Urinary bladder (tissue), 3 donors: ENCODE measurements at regions not wholly inside any gene's neighbourhood (a gene's known extent, or its start where the extent isn't known, plus 50 kb on each side); places are given as distances from the start of the nearest gene placed in this dataset.

Experiments
- DNase-seq: peaks from one replicate; pipeline ENCODE4 v3.0.0-alpha.2; 2015; ENCODE audit errors: extremely low spot score
- H3K27ac ChIP-seq: one replicate; pipeline ENCODE4 v1.5.1; 2013; ENCODE audit warnings: low read depth, mild to moderate bottlenecking, moderate library complexity
- H3K36me3 ChIP-seq: one replicate; pipeline ENCODE4 v1.6.1; 2013; ENCODE audit warnings: mild to moderate bottlenecking, moderate library complexity; ENCODE audit not compliant: insufficient read depth
- H3K4me1 ChIP-seq: one replicate; pipeline ENCODE4 v1.6.1; 2013; ENCODE audit warnings: mild to moderate bottlenecking, moderate library complexity; ENCODE audit not compliant: insufficient read depth
- H3K4me3 ChIP-seq: one replicate; pipeline ENCODE4 v1.5.1; 2013; ENCODE audit warnings: low read depth, low read length
- WGBS: extraction: QIAGEN DNeasy Blood & Tissue Kit; methylation state at CpG from one replicate; pipeline ENCODE4 v1.1.7; 2013; 5-methylcytosine and 5-hydroxymethylcytosine counted together
- donor health status: healthy with polysubstance abuse.
- donor health status: healthy.

DNA sequence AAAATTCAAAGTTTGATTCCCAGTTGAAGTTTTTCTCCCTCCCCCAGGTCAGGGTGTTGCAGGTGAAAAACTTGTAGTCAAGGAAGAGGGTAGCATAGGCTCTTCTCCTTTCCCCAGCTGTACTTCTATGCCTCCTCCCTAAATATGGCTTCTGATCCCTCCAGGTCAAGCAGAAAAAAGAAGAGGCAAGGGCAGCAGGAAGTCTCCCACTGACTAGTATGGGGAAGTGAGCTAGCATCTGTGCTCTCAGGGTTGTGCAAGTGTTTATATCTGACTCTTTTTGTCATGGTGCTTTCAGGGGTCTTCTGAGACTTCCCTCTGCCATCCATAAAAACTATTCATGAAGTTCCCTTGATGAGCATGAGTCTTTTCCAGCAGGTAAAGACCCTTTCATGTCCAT is 76.0 kb downstream of the ATPSCKMT start:
- H3K4me1 ChIP-seq = no peaks in the 10 kb centered on the region
- no peak overlapping the region for H3K27ac ChIP-seq
- no peak for DNase-seq
- H3K36me3 ChIP-seq = no peaks in the 10 kb centered on the region
- H3K4me3 ChIP-seq = no peak overlapping the region

DNA sequence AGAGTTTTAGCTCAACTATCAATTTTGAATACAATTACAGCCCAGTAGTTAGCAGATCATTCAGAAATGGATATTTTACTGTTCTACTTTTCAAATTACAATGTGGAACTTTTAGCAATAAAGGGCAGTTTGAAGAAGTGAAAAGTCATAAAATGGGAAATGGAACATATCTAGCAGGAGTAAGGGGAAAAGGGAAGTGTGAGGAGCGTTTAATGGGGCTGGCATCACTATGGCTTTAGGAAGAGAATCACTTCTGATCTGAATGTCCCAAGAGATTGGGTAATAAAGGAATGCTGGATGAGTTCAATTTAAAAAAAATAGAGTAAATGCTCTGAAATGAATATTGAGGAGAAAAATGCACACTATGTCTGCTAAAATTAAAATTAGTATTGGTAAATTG is 77.4 kb downstream of the ATPSCKMT start:
- no peaks in the 10 kb centered on the region for H3K4me1 ChIP-seq
- no peaks in the 10 kb centered on the region for H3K36me3 ChIP-seq
- DNase-seq = no peak
- no peak overlapping the region for H3K27ac ChIP-seq
- WGBS = 69% methylated on average over 1 of the region's 1 CpG
- no peak overlapping the region for H3K4me3 ChIP-seq

DNA sequence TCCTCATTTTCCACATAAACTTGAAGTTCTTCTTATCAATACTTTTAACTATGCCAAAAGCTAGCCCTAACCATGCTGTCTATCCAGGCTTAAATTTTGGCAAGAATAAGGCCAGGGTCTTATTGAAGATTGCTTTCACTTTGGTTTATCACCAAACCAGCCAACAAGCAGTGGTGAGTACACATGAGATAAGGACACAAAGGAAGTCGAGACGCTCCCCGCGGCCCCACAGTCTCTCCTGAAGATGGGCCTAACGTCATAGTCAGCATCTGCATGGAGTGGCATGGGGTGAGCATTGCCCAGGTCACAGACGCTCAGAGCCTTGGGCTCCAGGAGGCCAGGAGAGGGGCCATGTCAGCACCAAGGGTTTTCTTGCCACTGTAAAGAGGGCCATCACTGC is 80.3 kb downstream of the ATPSCKMT start:
- Histone ChIP-seq H3K4me3 (no peak overlapping the region), H3K36me3 (no peaks in the 10 kb centered on the region), H3K4me1 (no peaks in the 10 kb centered on the region), H3K27ac (no peak overlapping the region)
- DNase-seq = no peak
- 83% methylated on average over 6 of the region's 6 CpGs for WGBS

DNA sequence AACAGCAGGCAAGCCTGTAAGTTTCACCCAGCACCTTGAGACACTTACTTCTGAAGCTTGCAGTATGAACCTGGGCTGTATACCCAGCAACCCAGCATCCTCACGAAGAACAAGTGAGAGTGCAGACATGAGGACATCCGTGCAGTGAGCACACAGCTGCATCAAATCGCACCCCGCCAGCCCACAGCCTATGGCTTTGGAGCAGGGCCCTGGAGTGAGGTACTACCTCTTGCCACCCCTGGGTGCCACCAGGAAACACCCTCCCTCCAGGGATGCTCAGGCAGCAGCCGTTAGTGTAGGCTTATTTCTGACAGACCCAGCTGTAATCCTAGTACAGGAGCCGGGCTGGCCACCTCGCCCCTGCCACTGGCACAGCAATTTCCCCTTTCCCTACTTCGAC is 81.4 kb downstream of the ATPSCKMT start:
- no peak overlapping the region for H3K27ac ChIP-seq
- H3K4me1 ChIP-seq = no peaks in the 10 kb centered on the region
- H3K4me3 ChIP-seq = no peak overlapping the region
- H3K36me3 ChIP-seq = no peaks in the 10 kb centered on the region
- no peak for DNase-seq
- WGBS = 80% methylated on average over 8 of the region's 8 CpGs

DNA sequence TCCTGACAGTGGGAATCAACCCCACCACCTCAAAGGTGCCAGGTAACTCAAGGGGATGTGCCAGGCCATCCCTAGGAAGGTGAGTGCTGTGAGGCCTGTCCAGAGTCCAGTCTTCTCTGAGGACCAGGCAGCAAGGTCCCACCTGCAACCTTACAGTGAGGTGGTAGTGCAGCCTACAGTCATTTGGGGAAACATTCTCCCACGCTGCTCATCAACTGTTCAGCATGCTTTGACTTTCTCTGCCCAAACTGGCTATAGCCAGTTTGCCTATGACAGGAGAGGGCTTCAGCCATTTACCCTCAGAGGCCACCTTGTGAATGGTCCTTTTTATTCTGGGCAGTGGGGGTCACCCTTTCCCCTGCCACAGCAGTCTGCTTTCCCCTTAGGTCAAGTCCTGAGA is 81.9 kb downstream of the ATPSCKMT start:
- H3K36me3 ChIP-seq = no peaks in the 10 kb centered on the region
- H3K4me3 ChIP-seq = no peak overlapping the region
- DNase-seq = no peak
- WGBS = 91% methylated on average over 1 of the region's 1 CpG
- H3K27ac ChIP-seq = no peak overlapping the region
- no peaks in the 10 kb centered on the region for H3K4me1 ChIP-seq

DNA sequence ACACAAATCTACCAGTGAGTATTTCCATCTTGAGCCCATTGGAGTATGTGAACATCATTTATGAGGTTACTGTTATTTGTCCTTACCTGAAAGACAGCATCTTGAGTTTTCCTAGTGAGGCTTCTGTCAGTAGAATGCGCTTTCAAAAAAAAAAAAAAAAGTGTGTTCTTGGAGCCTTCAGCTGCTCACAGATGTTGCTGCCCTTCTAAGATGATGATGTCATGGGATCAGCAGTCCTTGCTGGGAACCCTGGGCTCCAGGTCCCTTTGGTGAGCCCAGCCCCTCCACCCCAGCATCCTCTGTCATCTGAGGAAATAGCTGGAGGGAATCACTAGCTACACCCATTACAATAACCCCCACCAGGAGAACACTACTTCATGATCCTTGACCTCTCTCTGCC is 83.3 kb downstream of the ATPSCKMT start:
- H3K36me3 ChIP-seq = no peaks in the 10 kb centered on the region

DNA sequence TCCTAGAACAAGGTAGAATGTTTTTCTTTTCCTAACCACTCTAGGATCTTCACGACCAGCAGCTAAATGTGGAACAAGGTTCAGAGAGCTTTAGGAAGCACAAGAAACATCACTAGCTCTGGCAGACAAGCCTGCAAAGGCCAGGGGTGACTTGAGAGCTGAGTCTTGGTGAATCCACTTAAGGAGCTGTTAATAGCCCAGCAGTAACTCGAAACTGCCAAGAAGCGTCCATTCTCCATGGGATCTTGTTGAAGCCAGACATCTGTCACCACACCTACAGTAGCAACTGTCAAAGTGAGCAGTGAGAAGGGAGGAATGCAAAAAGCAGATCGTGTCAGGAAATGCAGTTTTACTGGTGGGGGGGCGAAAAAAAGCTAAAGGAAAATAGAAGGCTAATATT is 87.2 kb downstream of the ATPSCKMT start:
- no peak for DNase-seq
- 40% methylated on average over 5 of the region's 5 CpGs for WGBS

More for the DNA sequence above, 83.3 kb downstream of the ATPSCKMT start:
- no peak overlapping the region for H3K4me3 ChIP-seq
- 100% methylated on average over 1 of the region's 1 CpG for WGBS
- no peak overlapping the region for H3K27ac ChIP-seq
- no peak for DNase-seq
- H3K4me1 ChIP-seq = no peaks in the 10 kb centered on the region

DNA sequence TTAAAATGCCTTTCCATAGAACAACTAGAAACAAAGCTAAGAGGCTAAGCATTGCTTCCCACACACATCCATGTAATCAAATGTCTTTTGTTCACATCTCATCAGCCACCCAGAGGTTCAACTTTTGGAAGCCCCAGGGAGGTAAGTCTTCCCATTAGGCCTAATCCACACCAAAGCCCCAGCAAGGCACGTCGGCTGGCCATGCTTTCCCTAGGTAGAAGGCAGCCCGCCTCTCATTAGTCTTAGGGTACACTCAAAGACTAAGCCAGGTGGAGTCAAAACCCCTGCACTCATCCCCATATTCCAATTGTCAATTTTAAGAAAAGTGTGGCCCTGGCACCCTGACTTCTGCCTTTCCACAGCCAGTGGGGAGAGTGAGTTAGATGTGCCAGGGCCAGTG is 87.9 kb downstream of the ATPSCKMT start:
- Histone ChIP-seq H3K36me3 (no peaks in the 10 kb centered on the region), H3K4me3 (no peak overlapping the region), H3K27ac (no peak overlapping the region), H3K4me1 (no peaks in the 10 kb centered on the region)
- DNase-seq = no peak
- 68% methylated on average over 3 of the region's 3 CpGs for WGBS

More for the DNA sequence above, 87.2 kb downstream of the ATPSCKMT start:
- no peaks in the 10 kb centered on the region for H3K36me3 ChIP-seq
- H3K4me1 ChIP-seq = no peaks in the 10 kb centered on the region
- no peak overlapping the region for H3K4me3 ChIP-seq
- H3K27ac ChIP-seq = no peak overlapping the region

DNA sequence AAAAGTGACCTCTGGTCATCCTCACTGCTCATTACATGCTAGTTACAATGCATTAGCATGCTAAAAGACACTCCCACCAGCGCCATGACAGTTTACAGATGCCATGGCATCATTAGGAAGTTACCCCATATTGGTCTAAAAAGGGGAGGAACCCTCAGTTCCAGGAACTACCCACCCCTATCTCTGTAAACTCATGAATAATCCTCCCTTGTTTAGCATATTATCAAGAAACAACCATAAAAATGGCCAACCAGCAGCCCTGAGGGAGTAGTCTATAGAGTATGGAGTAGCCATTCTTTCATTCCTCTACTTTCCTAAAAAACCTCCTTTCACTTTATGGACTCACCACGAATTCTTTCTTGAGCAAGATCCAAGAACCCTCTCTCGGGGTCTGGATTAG is 89.4 kb downstream of the ATPSCKMT start:
- Histone ChIP-seq H3K36me3 (no peaks in the 10 kb centered on the region), H3K4me3 (no peak overlapping the region), H3K4me1 (no peaks in the 10 kb centered on the region), H3K27ac (no peak overlapping the region)
- WGBS = 87% methylated on average over 3 of the region's 3 CpGs
- DNase-seq = no peak

DNA sequence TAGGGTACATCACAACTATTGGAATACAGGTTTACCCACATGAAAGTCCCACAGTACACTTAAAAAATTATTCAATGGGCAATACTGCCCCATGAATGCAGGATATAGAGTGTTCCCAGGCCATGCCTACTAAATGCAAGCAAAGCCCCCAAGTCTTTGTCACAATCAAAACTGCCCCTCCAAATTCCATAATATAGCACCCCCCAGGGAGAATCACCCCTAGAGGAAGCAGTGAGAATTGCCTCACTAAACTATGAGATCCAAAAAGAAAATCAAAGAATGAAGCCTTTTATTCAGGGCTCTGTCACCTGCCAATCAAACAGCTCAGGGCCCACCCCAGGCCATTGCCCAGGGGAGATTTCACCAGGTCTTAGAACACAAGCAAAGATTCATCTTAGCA is 90.8 kb downstream of the ATPSCKMT start:
- no peak overlapping the region for H3K4me3 ChIP-seq
- H3K4me1 ChIP-seq = no peaks in the 10 kb centered on the region
- H3K27ac ChIP-seq = no peak overlapping the region

DNA sequence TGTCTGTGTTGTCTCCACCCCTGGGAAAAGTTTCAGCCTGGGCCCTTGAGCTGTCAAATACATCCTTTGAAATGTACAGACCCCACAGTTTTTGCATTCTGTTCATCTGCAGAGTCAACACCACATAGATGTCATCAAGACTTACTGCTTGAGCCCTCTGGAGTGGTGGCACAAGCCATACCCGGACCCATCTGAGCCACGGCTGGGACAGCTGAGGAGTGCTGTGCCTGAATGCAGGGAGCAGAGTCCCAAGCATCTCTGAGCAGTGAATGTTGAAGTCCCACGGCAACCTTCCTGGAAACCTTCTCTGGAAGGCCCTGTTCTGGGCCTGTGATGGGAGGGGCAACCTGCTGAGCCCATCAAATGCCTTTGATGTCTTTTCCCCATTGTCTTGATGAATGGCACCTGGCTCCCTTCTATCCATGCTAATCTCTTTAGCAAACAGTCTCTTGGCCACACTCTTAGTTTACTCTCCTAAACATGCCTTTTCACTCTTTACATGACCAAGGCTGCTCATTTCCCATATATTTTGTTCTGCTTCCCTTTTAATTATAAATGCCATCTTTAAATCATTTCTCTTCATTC is 92.5 kb downstream of the ATPSCKMT start:
- H3K4me3 ChIP-seq = no peak overlapping the region
- no peaks in the 10 kb centered on the region for H3K36me3 ChIP-seq
- no peaks in the 10 kb centered on the region for H3K4me1 ChIP-seq
- WGBS = 59% methylated on average over 3 of the region's 3 CpGs
- no peak for DNase-seq
- H3K27ac ChIP-seq = no peak overlapping the region

More for the DNA sequence above, 90.8 kb downstream of the ATPSCKMT start:
- no peak for DNase-seq
- H3K36me3 ChIP-seq = no peaks in the 10 kb centered on the region

DNA sequence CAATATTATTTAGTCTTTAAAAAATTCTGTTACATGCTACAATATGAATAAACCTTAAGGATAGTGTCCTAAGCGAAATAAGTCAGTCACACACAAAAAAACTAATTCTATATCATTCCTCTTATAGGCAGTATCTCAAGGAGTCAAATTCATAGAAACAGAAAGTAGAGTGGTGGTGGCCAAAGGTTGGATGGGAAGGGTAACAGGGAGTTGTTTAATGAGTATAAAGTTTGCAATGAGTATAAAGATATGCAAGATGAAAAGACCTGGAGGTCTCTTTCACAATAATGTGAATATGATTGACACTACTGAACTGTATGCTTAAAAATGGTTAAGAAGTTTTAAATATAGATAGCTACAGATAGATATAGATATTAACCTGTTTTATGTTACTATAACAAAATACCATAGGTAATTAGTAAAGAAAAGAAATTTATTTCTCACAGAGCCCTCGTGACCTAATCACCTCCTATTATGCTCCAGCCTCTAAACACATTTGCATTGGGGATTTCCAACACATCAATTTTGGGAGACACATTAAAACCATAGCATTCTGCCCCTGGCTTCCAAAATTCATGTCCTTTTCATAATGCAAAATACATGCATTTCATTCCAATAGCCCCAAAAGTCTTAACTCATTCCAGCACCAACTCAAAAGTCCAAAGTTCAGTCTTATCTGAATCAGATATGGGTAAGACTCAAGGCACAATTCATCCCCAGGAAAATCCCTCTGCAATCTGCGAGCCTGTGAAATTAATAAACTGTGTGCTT is 93.6 kb downstream of the ATPSCKMT start:
- no peak overlapping the region for H3K4me3 ChIP-seq
- DNase-seq = no peak
- no peaks in the 10 kb centered on the region for H3K4me1 ChIP-seq
- no peaks in the 10 kb centered on the region for H3K36me3 ChIP-seq
- H3K27ac ChIP-seq = no peak overlapping the region
- WGBS = 83% methylated on average over 3 of the region's 3 CpGs

DNA sequence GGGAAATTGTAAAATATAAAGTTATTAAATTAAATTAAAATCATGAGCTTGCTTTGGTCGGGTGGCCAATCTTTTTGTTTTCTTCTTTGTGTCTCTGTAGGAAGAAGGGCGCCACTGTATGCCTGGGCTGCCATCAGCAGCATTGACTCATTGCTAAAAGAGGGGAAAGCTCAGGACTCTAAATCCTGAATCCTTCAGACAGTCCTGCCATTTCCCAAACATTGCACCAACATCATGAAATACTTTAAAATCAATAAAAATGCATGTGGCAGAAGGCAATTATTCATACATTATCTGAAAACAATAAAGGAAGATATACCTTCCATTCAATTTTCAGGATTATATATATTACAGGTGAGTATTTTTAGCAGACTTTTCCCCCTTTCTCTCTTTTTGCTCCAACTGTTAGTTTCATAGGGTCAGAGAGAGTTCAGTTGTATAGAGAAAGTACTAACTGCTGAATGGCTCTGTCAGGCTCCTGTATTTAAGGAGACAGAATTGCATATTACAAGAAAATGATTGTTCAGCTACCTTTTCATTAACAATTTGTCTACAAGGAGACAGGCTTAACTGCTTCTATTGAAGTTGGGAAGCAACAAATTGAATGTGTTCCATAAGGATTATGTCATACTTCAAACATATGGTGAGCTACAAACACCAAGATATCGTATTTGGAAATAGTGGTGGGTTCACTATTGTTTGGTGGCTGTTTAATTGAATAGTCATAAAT is 95.7 kb downstream of the ATPSCKMT start:
- no peak for DNase-seq
- Histone ChIP-seq H3K4me1 (no peaks in the 10 kb centered on the region), H3K36me3 (no peaks in the 10 kb centered on the region), H3K4me3 (no peak overlapping the region), H3K27ac (no peak overlapping the region)
- WGBS = 71% methylated on average over 3 of the region's 3 CpGs

DNA sequence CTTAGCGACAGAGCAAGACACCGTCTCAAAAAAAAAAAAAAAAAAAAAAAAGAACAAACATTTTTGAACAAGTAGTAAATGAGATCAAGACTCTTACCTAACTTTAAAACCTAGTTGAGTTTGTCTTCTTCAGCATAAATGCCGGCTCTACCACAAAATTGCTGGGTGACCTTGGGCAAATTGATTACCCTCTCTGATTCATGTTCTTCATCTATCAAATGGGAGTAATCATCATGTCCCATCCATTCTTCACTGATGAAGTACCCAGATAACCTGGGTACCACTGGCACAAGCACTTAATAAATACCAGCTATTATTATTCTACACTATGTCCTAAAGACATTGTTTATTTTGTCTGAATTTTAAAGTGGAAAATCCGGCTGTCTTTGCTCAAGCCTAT is 96.3 kb downstream of the ATPSCKMT start:
- Histone ChIP-seq H3K4me1 (no peaks in the 10 kb centered on the region), H3K36me3 (no peaks in the 10 kb centered on the region), H3K27ac (no peak overlapping the region), H3K4me3 (no peak overlapping the region)
- WGBS = 81% methylated on average over 4 of the region's 4 CpGs
- DNase-seq = no peak
